GM18517 (cell line): ENCODE measurements at regions not wholly inside any gene's neighbourhood (a gene's known extent, or its start where the extent isn't known, plus 50 kb on each side); places are given as distances from the start of the nearest gene placed in this dataset.
A peak's percentile ranks its signal among the peaks of the same experiment; 100 is the strongest.
"Not testable (repeated sequence)": the region's sequence is repeated elsewhere in the genome, so short reads cannot be mapped to it uniquely, and the experiment has no call there.

ENCODE experiments used
- ATAC-seq: cut with Tn5 transposase; IDR thresholded peaks from one replicate; pipeline ENCODE4 v1.9.1; 2021; ENCODE audit warnings: mild to moderate bottlenecking, moderate library complexity; ENCODE audit not compliant: unreplicated experiment

DNA sequence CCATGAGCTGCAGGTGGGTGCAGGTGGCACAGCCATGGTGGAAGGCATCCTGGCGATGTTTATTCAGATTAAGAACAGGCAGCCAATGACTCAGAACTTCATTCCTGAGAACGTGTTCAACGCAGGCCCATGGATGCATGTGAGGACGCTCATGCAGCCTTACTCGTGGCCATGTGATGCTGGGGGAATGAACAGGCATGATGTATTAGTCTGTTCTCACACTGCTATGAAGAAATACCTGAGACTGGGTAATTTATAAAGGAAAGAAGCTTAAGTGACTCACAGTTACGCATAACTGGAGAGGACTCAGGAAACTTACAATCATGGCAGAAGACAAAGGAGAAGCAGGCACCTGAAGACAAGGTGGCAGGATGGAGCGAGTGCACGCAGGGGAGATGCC, 146.6 kb downstream of the RNASET2 start:
- ATAC-seq, result no peak

GRCh38 chr6:166806962-166807757, 149.2 kb downstream of the RNASET2 start:
- no peak for ATAC-seq

GRCh38 chr6:166806217-166806838, 150.0 kb downstream of the RNASET2 start:
- ATAC-seq, result no peak

DNA sequence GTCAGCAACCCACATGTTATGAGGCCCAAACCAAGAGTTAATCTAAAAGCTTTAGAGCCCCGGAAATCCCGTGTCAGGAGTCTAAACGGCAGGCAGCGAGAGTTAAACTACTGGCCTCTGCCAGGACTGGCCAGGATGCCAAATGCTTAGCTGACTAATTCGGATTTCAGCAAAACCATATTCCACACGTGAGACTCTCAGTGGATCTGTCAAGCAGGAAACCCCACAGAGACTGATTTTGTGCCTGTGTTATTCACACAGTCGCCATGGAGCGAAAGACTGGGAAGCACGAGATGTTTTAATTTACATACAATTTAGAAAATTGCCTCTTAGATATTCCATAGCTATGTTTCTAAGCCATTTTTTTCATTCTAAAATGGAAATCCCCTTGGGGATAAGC, 152.9 kb downstream of the RNASET2 start:
- ATAC-seq, result no peak

DNA sequence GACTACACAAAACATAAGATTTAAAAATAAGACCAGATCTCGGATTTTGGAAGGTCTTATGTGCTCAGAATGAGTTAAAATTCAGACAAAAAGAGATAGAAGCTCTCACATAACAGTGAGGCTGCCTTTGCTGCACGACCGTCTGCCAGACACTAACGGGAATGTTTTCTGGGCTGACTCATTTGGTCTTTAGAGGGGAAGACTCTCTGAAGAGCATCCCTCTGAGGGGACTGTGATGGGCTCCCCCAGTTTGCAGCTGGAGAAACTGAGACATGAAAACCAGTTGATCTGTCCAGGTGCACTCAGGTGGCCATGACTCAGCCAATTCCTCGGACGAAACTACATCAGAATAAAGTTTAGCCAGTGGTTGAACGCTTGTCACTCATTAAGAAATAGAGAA, 153.9 kb downstream of the RNASET2 start:
- ATAC-seq, result no peak

GRCh38 chr6:166800137-166800536, 156.2 kb downstream of the RNASET2 start:
- no peak for ATAC-seq

- ATAC-seq, result no peak
These were observed 157.7 kb downstream of the RNASET2 start for GRCh38 chr6:166798652-166799051.

- no peak for ATAC-seq
These were observed 159.7 kb downstream of the RNASET2 start for GRCh38 chr6:166796610-166797009.

DNA sequence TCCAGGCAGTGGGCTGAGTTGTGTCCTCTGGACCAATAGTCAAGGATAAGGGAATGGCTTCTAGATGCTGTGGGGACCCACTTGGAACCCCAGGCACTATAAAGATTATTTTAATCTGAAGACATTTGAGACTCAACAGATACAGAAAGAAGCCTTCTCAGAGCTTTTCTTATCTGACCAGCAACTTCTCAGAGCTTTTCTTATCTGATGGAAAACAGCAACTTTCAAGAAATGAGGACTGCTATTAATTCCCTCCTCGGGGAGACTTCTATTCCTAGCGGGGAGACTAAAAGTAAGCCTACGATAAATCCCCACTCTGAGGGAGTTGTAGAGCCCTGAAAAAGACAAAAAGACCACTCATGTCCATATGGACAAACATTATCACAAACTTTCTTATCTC, 160.5 kb downstream of the RNASET2 start:
- no peak for ATAC-seq

- ATAC-seq, result not testable (repeated sequence)
These were observed 163.8 kb upstream of the RPS6KA2 start for GRCh38 chr6:166790808-166791207.

GRCh38 chr6:166788846-166789529, 161.9 kb upstream of the RPS6KA2 start:
- not testable (repeated sequence) for ATAC-seq

DNA sequence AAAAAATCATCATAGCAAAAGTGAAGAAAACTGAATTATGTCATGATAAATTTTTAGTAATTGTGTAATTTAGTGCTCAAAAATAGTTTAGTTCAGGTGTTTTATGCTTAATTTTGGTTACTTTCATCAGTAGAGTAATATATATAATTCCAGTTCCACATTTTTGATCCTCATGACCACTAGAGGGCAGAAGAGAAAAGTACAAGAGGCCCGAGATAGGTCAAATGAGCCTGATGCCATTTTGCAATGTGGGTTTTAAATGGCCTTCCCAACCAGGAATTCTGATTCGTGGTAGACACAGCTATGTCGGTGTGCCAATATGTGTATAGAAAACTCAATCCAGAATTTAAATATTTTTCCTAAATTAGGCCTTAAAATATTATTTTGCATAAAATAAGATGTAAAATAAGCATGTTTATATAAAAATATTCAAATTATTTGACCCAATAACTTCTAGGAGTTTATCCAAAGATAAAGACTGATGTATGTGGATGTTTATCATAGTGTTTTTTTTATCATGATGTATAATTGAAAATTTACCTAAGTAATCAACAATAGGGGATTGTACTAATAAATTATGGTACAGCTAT, 159.7 kb upstream of the RPS6KA2 start:
- ATAC-seq, result peak; percentile 69

- ATAC-seq, result no peak
These were observed 158.1 kb upstream of the RPS6KA2 start for GRCh38 chr6:166785131-166785530.

GRCh38 chr6:166784691-166785090, 157.6 kb upstream of the RPS6KA2 start:
- no peak for ATAC-seq

DNA sequence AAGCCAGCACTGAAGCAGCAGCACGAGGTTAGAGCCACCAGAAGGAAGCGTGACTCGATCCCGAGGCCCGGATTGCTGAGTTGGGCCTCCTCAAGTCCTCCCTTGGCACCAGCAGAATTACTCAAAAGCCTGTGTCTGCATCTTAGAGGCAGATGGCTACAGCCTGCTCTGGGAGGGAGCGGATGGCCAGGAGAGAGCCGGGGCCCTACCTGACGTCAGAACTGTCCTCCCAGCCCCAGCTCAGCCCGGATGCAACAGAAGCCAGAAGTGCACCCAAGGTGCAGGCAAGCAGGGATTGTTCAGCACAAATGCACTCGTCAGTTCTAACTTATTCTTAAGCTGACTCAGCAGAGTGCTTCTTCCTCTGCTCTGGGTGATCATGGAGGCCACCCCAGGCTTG, 155.5 kb upstream of the RPS6KA2 start:
- no peak for ATAC-seq

- ATAC-seq, result no peak
These were observed 154.3 kb upstream of the RPS6KA2 start for GRCh38 chr6:166781331-166781730.

GRCh38 chr6:166779963-166780683, 153.1 kb upstream of the RPS6KA2 start:
- ATAC-seq, result no peak

DNA sequence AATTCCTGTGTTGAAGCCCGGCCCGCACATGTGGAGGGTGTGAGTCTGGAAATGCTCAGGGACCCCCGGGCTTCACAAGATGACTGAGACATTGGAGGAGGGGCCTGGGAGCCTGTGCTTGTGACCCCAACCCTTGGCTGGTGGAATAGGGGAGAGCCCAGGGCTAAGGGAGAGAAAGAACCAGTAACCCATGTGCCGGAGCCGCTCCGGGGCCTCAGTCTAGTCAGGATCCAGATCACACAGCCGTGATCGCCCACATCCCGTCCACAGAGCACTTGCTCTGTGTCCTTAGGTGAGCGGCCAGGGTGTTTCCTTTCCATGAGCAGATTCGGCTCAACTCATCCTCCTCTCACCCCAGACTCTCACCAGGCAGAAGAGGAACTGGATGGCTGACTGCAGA, 152.3 kb upstream of the RPS6KA2 start:
- no peak for ATAC-seq

GRCh38 chr6:166778776-166779175, 151.7 kb upstream of the RPS6KA2 start:
- ATAC-seq, result no peak

DNA sequence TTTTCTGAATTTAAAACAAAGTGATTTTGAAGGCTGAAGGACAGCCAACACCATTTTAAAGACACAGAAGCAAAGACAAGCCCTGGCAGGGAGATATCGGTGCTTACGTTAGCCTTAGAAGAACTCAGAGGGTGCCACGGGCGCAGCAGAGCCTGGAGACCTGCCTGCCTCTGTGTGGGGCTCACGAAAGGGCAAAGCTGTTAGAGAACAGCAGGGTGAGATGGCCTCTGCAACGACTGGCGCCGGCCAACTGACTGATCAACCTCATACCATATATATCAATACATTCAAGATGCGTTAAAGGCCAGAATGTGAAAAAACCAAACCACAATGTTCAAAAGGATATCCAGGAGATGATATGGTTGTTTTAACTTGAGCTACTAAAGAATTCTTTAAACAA, 151.0 kb upstream of the RPS6KA2 start:
- ATAC-seq, result no peak

DNA sequence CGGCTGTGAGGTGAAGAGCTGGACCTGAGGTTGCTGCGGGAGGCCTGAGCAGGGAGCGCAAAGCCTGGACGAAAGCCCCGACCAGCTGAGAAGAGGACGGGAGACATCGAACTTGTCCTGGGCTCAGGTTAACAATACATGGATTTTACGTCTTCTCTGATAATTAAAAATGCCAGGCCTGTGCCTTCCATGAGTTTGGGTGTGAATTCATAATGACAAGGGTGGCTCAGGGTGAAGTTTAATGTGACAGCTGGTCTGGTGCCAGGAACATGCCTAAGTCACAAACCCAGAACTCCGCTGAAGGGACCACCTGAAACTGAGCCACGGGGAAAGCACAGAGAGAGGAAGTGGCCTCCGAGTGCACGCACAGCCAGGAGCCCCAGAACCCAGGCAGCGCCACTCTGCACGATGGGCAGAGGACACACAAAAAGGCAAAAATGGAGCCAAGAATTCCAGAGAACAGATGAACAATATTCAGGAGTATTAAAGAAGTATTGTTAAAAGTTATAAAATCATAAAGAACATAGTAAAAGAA, 150.1 kb upstream of the RPS6KA2 start:
- ATAC-seq, result no peak
